ENCODE measurements at regions not wholly inside any gene's neighbourhood (a gene's known extent, or its start where the extent isn't known, plus 50 kb on each side); places are given as distances from the start of the nearest gene placed in this dataset.

- WGBS, 2 donors, result 27 to 39% methylated on average over 4 of the region's 4 CpGs
- intact Hi-C loops (cut with DNase I), result no loop called here
- Histone ChIP-seq H3K4me3 (ENCODE audit: low read length in 2 of 2) (no peak overlapping the region), H3K36me3 (ENCODE audit: control insufficient read depth in 1 of 2, insufficient read depth in 2 of 2, low read length in 1 of 2) (no peaks in the 10 kb centered on the region), H3K9me3 (ENCODE audit: control insufficient read depth, low read length) (no peaks in the 10 kb centered on the region), H3K27ac (ENCODE audit: low read depth in 1 of 2, low read length in 2 of 2) (no peak overlapping the region), H3K4me1 (ENCODE audit: control insufficient read depth in 1 of 2, insufficient read depth in 2 of 2, low read length in 2 of 2) (no peaks in the 10 kb centered on the region), H3K27me3 (ENCODE audit: control insufficient read depth in 1 of 2, insufficient read depth in 2 of 2, low read length in 1 of 2) (no peaks in the 10 kb centered on the region)
- ATAC-seq (ENCODE audit: low FRiP score) (no peak), DNase-seq (no peak)
Observed at GRCh38 chr5:90311401-90311800, 98.2 kb downstream of the CETN3 start.

- ATAC-seq (ENCODE audit: low FRiP score) (no peak), DNase-seq (no peak)
- Histone ChIP-seq H3K4me1 (ENCODE audit: control insufficient read depth in 1 of 2, insufficient read depth in 2 of 2, low read length in 2 of 2) (peaks cover 3% of the 10 kb centered on the region in 2 donors), H3K9me3 (ENCODE audit: control insufficient read depth, low read length) (no peaks in the 10 kb centered on the region), H3K4me3 (ENCODE audit: low read length in 2 of 2) (no peak overlapping the region), H3K27ac (ENCODE audit: low read depth in 1 of 2, low read length in 2 of 2) (no peak overlapping the region), H3K36me3 (ENCODE audit: control insufficient read depth in 1 of 2, insufficient read depth in 2 of 2, low read length in 1 of 2) (no peaks in the 10 kb centered on the region), H3K27me3 (ENCODE audit: control insufficient read depth in 1 of 2, insufficient read depth in 2 of 2, low read length in 1 of 2) (no peaks in the 10 kb centered on the region)
- intact Hi-C loops (cut with DNase I), result no loop called here
- 66 to 71% methylated on average over 4 of the region's 4 CpGs for WGBS, 2 donors
Observed at GRCh38 chr5:90308787-90309585, 100.6 kb downstream of the CETN3 start.

GRCh38 chr5:90307782-90308181, 101.8 kb downstream of the CETN3 start:
- Histone ChIP-seq H3K27ac (ENCODE audit: low read depth in 1 of 2, low read length in 2 of 2) (no peak overlapping the region), H3K9me3 (ENCODE audit: control insufficient read depth, low read length) (no peaks in the 10 kb centered on the region), H3K4me1 (ENCODE audit: control insufficient read depth in 1 of 2, insufficient read depth in 2 of 2, low read length in 2 of 2) (peaks cover 3% of the 10 kb centered on the region in 2 donors), H3K36me3 (ENCODE audit: control insufficient read depth in 1 of 2, insufficient read depth in 2 of 2, low read length in 1 of 2) (no peaks in the 10 kb centered on the region), H3K27me3 (ENCODE audit: control insufficient read depth in 1 of 2, insufficient read depth in 2 of 2, low read length in 1 of 2) (no peaks in the 10 kb centered on the region), H3K4me3 (ENCODE audit: low read length in 2 of 2) (no peak overlapping the region)
- WGBS, 2 donors, result 16 to 24% methylated on average over 1 of the region's 1 CpG
- ATAC-seq (ENCODE audit: low FRiP score), result no peak
- DNase-seq, result no peak
- intact Hi-C loops (cut with DNase I), result no loop called here

GRCh38 chr5:90307322-90307721, 102.2 kb downstream of the CETN3 start:
- intact Hi-C loops (cut with DNase I), result no loop called here
- H3K27me3 ChIP-seq (ENCODE audit: control insufficient read depth in 1 of 2, insufficient read depth in 2 of 2, low read length in 1 of 2), result no peaks in the 10 kb centered on the region

GRCh38 chr5:90306613-90307012, 102.9 kb downstream of the CETN3 start:
- intact Hi-C loops (cut with DNase I), result no loop called here
- no peaks in the 10 kb centered on the region for H3K27me3 ChIP-seq (ENCODE audit: control insufficient read depth in 1 of 2, insufficient read depth in 2 of 2, low read length in 1 of 2)
- ATAC-seq (ENCODE audit: low FRiP score) (no peak), DNase-seq (no peak)
- H3K9me3 ChIP-seq (ENCODE audit: control insufficient read depth, low read length), result no peaks in the 10 kb centered on the region
- no peaks in the 10 kb centered on the region for H3K36me3 ChIP-seq (ENCODE audit: control insufficient read depth in 1 of 2, insufficient read depth in 2 of 2, low read length in 1 of 2)
- H3K4me1 ChIP-seq (ENCODE audit: control insufficient read depth in 1 of 2, insufficient read depth in 2 of 2, low read length in 2 of 2), result peaks cover 3% of the 10 kb centered on the region in 2 donors
- H3K4me3 ChIP-seq (ENCODE audit: low read length in 2 of 2), result no peak overlapping the region
- H3K27ac ChIP-seq (ENCODE audit: low read depth in 1 of 2, low read length in 2 of 2), result no peak overlapping the region

More at GRCh38 chr5:90307322-90307721, 102.2 kb downstream of the CETN3 start:
- ATAC-seq (ENCODE audit: low FRiP score) (no peak), DNase-seq (no peak)
- H3K27ac ChIP-seq (ENCODE audit: low read depth in 1 of 2, low read length in 2 of 2), result no peak overlapping the region
- no peak overlapping the region for H3K4me3 ChIP-seq (ENCODE audit: low read length in 2 of 2)
- H3K36me3 ChIP-seq (ENCODE audit: control insufficient read depth in 1 of 2, insufficient read depth in 2 of 2, low read length in 1 of 2), result no peaks in the 10 kb centered on the region
- no peaks in the 10 kb centered on the region for H3K9me3 ChIP-seq (ENCODE audit: control insufficient read depth, low read length)
- H3K4me1 ChIP-seq (ENCODE audit: control insufficient read depth in 1 of 2, insufficient read depth in 2 of 2, low read length in 2 of 2), result peaks cover 3% of the 10 kb centered on the region in 2 donors

GRCh38 chr5:90305041-90305720, 104.4 kb downstream of the CETN3 start:
- ATAC-seq (ENCODE audit: low FRiP score), result no peak
- Histone ChIP-seq H3K4me1 (ENCODE audit: control insufficient read depth in 1 of 2, insufficient read depth in 2 of 2, low read length in 2 of 2) (peaks cover 3% of the 10 kb centered on the region in 2 donors), H3K36me3 (ENCODE audit: control insufficient read depth in 1 of 2, insufficient read depth in 2 of 2, low read length in 1 of 2) (no peaks in the 10 kb centered on the region), H3K9me3 (ENCODE audit: control insufficient read depth, low read length) (no peaks in the 10 kb centered on the region), H3K27ac (ENCODE audit: low read depth in 1 of 2, low read length in 2 of 2) (no peak overlapping the region), H3K4me3 (ENCODE audit: low read length in 2 of 2) (no peak overlapping the region), H3K27me3 (ENCODE audit: control insufficient read depth in 1 of 2, insufficient read depth in 2 of 2, low read length in 1 of 2) (no peaks in the 10 kb centered on the region)
- no peak for DNase-seq
- intact Hi-C loops (cut with DNase I), result no loop called here
- 27 to 28% methylated on average over 3 of the region's 3 CpGs for WGBS, 2 donors

- H3K27ac ChIP-seq (ENCODE audit: low read depth in 1 of 2, low read length in 2 of 2), result no peak overlapping the region
Observed at GRCh38 chr5:90301248-90301647, 108.3 kb downstream of the CETN3 start.

GRCh38 chr5:90297045-90297764, 112.4 kb downstream of the CETN3 start:
- H3K27ac ChIP-seq (ENCODE audit: low read depth in 1 of 2, low read length in 2 of 2), result no peak overlapping the region
- H3K9me3 ChIP-seq (ENCODE audit: control insufficient read depth, low read length), result no peaks in the 10 kb centered on the region
- H3K4me1 ChIP-seq (ENCODE audit: control insufficient read depth in 1 of 2, insufficient read depth in 2 of 2, low read length in 2 of 2), result no peaks in the 10 kb centered on the region
- H3K36me3 ChIP-seq (ENCODE audit: control insufficient read depth in 1 of 2, insufficient read depth in 2 of 2, low read length in 1 of 2), result no peaks in the 10 kb centered on the region
- DNase-seq (no peak), ATAC-seq (ENCODE audit: low FRiP score) (no peak)
- intact Hi-C loops (cut with DNase I), result no loop called here
- WGBS, 2 donors, result 70 to 78% methylated on average over 7 of the region's 7 CpGs
- no peaks in the 10 kb centered on the region for H3K27me3 ChIP-seq (ENCODE audit: control insufficient read depth in 1 of 2, insufficient read depth in 2 of 2, low read length in 1 of 2)
- H3K4me3 ChIP-seq (ENCODE audit: low read length in 2 of 2), result no peak overlapping the region

More at GRCh38 chr5:90301248-90301647, 108.3 kb downstream of the CETN3 start:
- no peak for ATAC-seq (ENCODE audit: low FRiP score)
- DNase-seq, result no peak
- Histone ChIP-seq H3K4me3 (ENCODE audit: low read length in 2 of 2) (no peak overlapping the region), H3K9me3 (ENCODE audit: control insufficient read depth, low read length) (no peaks in the 10 kb centered on the region), H3K27me3 (ENCODE audit: control insufficient read depth in 1 of 2, insufficient read depth in 2 of 2, low read length in 1 of 2) (no peaks in the 10 kb centered on the region), H3K36me3 (ENCODE audit: control insufficient read depth in 1 of 2, insufficient read depth in 2 of 2, low read length in 1 of 2) (no peaks in the 10 kb centered on the region), H3K4me1 (ENCODE audit: control insufficient read depth in 1 of 2, insufficient read depth in 2 of 2, low read length in 2 of 2) (peaks cover 3% of the 10 kb centered on the region in 2 donors)
- intact Hi-C loops (cut with DNase I), result no loop called here
- 93 to 96% methylated on average over 2 of the region's 2 CpGs for WGBS, 2 donors
